ENCODE measurements at regions not wholly inside any gene's neighbourhood (a gene's known extent, or its start where the extent isn't known, plus 50 kb on each side); places are given as distances from the start of the nearest gene placed in this dataset.

- in situ Hi-C loops (cut with HindIII; ENCODE audit: low sequenced_read_pairs): no loop called here
- DNase-seq (ENCODE audit: low spot score): no peak
Measured at GRCh38 chr13:22463089-22463488, 717.7 kb upstream of the SGCG start.

DNA sequence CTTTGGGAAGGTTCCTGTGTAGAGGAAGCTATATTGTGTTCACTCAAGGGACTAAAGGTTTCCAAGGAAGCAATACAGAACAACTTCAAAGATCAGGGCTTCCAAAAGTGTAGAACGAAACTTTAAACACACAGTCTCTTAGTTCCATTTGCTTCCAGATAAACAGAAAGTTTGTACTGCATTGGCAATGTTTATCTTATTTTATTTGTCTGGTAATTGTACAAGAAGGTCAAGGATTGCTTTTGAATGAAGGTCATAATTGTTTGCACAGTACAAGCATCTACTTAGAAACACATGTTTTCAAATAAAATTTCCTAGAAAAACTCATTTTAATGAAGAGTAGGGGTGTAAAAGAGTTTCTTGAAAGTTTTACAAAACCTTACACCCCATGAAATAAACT, 712.7 kb upstream of the SGCG start:
- in situ Hi-C loops (cut with HindIII; ENCODE audit: low sequenced_read_pairs): no loop called here
- no peak for DNase-seq (ENCODE audit: low spot score)

DNA sequence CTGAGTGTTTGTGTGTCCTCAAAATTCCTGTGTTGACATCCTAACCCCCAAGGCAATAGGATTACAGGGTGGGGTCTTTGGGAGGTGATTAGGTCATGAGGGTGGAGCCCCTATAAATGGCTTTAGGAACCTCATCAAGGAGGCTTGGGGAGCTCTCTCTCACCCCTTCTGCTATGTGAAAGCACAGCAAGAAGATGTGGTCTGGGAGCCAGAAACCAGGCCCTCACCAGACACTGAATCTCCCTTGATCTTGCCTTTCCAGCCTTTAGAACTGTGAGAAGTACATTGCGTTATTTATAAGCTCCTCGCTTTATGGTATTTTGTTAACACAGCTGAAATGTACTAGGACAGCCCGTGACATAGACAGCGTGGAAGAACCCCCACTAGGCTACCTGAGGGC, 712.0 kb upstream of the SGCG start:
- in situ Hi-C loops (cut with HindIII; ENCODE audit: low sequenced_read_pairs): no loop called here
- no peak for DNase-seq (ENCODE audit: low spot score)

DNA sequence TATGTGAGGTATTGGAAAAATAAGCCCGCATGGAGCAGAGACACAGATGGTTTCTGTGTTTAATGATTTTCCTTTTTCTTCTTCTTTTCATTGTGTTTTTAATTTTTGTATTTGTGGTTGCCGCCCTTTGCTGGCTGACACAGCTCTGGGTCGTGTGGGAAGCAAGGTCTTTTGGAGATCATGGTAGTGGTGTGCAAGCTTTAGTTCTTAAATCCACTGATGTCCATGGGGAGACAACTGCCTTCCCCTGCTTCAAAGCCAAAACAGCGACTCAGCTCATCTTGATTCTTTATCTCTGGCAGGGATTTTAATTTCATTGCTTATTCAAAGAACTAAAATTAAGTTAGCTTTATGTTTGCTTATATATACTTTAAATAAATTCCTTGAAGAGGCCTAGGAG, 711.3 kb upstream of the SGCG start:
- in situ Hi-C loops (cut with HindIII; ENCODE audit: low sequenced_read_pairs): no loop called here
- DNase-seq (ENCODE audit: low spot score): no peak

DNA sequence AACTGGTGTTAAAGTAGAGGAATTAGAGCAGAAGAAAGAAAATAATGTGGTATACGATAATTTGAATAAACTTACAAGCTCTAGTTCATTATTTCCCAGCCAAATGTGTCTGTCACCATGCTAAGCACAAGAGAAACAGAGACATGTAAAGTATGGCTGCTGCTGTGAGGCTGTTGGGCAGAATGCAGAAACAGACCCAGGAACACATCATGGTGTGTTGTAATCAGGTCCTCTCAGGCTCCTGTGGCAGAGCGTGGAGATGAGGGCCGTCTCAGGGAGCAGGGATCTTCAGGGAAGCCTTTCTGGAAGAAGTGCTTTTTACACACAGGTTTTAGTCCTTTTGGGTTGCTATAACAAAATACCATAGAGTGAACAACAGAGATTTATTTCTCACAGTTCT, 710.7 kb upstream of the SGCG start:
- in situ Hi-C loops (cut with HindIII; ENCODE audit: low sequenced_read_pairs): no loop called here
- no peak for DNase-seq (ENCODE audit: low spot score)

DNA sequence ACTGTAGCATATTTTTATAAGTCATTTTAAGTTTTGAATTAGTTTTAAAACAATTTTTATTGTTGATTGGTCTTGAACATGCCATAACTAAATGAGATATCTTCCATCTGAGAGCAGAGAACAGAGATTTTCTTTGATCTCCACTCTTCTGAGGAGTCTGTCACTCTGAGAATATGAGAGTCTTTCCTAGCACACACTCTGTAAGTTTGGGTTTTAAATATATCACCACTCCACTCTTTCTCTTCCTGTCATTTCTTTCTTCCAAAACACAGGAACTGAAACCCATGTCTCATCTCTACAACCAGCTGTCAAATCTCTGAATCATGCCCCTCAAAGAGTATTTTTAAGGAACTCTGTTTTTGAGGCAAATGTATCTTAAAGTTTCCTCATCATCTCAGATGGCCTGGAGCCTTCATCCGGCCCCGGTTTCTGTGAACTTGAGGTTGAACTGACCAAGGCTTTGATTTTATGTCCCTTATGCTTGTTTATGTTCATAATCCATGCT, 698.2 kb upstream of the SGCG start:
- no peak for DNase-seq (ENCODE audit: low spot score)
- in situ Hi-C loops (cut with HindIII; ENCODE audit: low sequenced_read_pairs): no loop called here

- peak; percentile 91 for DNase-seq (ENCODE audit: low spot score)
- in situ Hi-C loops (cut with HindIII; ENCODE audit: low sequenced_read_pairs): no loop called here
Measured at GRCh38 chr13:22483276-22483675, 697.5 kb upstream of the SGCG start.

DNA sequence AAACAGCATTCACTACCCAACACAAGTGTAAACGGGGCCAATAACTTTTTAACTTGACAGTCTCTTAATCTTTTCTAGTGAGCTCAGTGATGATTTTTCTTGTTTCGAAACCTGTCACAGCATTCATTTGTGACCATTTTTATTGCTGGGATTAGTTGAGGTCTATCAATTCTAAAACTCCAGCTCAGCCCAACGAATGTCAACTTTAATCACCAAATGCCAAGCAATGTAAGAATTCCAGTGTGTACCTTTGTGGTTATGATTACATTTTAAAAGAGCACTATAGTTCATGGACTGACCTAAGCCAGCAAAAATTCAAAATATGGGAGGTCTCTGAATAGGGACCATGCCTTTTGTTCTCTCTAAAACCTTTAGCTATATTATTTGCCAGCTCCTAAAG, 694.3 kb upstream of the SGCG start:
- no peak for DNase-seq (ENCODE audit: low spot score)
- in situ Hi-C loops (cut with HindIII; ENCODE audit: low sequenced_read_pairs): no loop called here

DNA sequence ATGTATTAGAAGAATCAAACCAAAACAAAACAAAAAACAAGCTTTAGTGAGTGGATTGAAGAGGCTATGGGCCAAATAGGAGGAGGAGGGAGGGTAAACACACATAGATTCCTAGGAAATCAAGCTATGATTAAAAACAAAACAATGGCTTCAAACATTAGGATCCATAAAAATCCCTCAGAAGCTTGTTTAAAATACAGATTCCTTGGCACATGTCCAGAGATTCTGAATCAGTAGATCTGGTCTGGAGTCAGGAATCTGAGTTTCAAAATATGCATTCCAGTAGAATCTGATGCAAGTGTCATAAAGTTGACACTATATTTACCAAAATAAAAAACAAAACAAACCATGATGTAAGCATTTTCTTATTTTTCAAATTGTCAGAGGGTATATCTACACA, 692.8 kb upstream of the SGCG start:
- DNase-seq (ENCODE audit: low spot score): no peak
- in situ Hi-C loops (cut with HindIII; ENCODE audit: low sequenced_read_pairs): no loop called here

- no peak for DNase-seq (ENCODE audit: low spot score)
- in situ Hi-C loops (cut with HindIII; ENCODE audit: low sequenced_read_pairs): no loop called here
Measured at GRCh38 chr13:22489771-22490170, 691.0 kb upstream of the SGCG start.

- in situ Hi-C loops (cut with HindIII; ENCODE audit: low sequenced_read_pairs): no loop called here
- DNase-seq (ENCODE audit: low spot score): no peak
Measured at GRCh38 chr13:22495819-22496218, 685.0 kb upstream of the SGCG start.

DNA sequence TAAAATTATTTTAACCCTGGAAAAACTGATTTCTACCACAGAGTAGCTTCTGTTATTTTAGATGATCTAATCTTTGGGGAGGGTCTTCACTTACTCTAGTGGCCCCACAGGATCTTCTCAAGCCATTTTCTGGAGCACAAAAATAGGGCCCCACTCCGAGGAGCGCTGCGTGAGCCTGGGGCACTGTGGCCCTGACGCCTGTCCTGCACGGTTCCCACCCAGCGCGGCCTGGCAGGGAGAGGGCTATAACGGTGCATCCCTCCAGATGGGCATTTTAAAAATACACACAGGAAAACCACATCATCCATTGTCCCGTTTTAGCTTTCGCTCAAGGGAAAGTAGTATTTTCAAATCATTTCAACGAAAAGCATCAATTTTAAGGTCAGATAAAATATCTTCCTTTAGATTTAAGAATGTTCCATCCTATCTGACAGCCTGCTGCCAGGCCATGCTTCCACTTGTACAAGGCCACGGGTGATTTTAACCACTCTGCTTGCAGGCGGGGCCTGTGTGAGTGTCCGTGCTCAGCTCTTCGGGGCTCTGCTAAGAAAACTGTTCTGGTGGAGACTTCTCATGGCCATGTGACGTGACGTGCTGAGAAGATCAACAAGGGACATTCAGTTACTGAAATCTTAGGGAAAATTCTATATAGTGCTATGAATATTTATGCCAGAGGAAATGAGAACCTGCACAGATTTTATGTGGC, 683.8 kb upstream of the SGCG start:
- DNase-seq (ENCODE audit: low spot score): no peak
- in situ Hi-C loops (cut with HindIII; ENCODE audit: low sequenced_read_pairs): no loop called here

GRCh38 chr13:22497991-22498780, 682.6 kb upstream of the SGCG start:
- no peak for DNase-seq (ENCODE audit: low spot score)
- in situ Hi-C loops (cut with HindIII; ENCODE audit: low sequenced_read_pairs): no loop called here

- in situ Hi-C loops (cut with HindIII; ENCODE audit: low sequenced_read_pairs): no loop called here
- DNase-seq (ENCODE audit: low spot score): no peak
Measured at GRCh38 chr13:22499919-22500318, 680.9 kb upstream of the SGCG start.

GRCh38 chr13:22505489-22505888, 675.3 kb upstream of the SGCG start:
- DNase-seq (ENCODE audit: low spot score): no peak
- in situ Hi-C loops (cut with HindIII; ENCODE audit: low sequenced_read_pairs): no loop called here

DNA sequence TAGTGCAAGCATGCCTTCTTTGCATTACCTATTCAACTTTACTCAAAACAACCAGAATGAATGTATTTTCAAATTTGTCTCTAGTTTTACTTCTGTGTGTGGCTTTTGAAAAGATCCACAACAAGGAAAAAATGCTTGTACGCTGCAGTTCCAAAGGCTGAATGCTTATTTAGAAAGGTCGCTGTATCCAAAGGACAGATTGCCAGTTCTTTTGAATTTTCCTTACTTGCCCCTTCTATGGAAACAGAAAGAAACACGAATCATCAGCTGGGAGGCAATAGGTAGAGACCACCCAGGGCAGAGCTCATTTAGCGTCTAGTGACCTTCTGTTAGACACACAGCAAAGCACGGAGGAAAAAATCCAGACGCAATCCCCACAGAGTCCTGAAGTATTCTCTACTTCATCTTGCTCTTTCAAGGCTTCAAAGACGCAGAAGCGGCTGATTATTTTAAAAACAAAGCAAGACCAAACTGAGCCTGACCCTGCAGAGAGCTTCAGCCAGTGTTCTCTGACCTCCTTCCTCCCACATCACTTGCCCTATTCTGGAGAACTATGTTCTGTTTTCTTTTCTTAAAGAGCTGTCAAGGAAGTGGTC, 674.6 kb upstream of the SGCG start:
- in situ Hi-C loops (cut with HindIII; ENCODE audit: low sequenced_read_pairs): no loop called here

GRCh38 chr13:22517544-22517943, 663.2 kb upstream of the SGCG start:
- in situ Hi-C loops (cut with HindIII; ENCODE audit: low sequenced_read_pairs): no loop called here

More for the DNA sequence above, 674.6 kb upstream of the SGCG start:
- no peak for DNase-seq (ENCODE audit: low spot score)

GRCh38 chr13:22536851-22537250, 643.9 kb upstream of the SGCG start:
- in situ Hi-C loops (cut with HindIII; ENCODE audit: low sequenced_read_pairs): no loop called here
- DNase-seq (ENCODE audit: low spot score): no peak

More at GRCh38 chr13:22517544-22517943, 663.2 kb upstream of the SGCG start:
- no peak for DNase-seq (ENCODE audit: low spot score)

DNA sequence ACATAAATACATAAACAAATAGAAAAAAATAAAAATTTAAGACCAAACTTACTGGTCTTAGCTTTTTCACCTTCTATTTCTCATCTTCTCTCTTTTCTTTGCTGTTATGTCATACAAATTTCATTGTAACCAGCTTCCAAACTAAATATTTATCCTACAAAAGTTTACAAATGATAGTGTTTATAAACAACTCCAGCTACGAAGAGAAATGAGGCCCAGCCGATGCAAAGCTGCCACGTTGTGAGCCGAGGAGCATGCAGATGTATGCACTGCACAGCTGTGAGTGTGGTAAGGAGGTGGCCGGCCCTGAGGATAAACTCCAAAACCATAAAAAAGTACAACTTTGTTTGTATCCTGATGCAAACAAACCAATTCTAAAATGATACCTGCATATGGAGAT, 642.4 kb upstream of the SGCG start:
- in situ Hi-C loops (cut with HindIII; ENCODE audit: low sequenced_read_pairs): no loop called here
- no peak for DNase-seq (ENCODE audit: low spot score)

- in situ Hi-C loops (cut with HindIII; ENCODE audit: low sequenced_read_pairs): no loop called here
- no peak for DNase-seq (ENCODE audit: low spot score)
Measured at GRCh38 chr13:22549126-22549525, 631.7 kb upstream of the SGCG start.

All from G401 (cell line).